ENCODE measurements at regions not wholly inside any gene's neighbourhood (a gene's known extent, or its start where the extent isn't known, plus 50 kb on each side); places are given as distances from the start of the nearest gene placed in this dataset.
"Not testable (repeated sequence)": the region's sequence is repeated elsewhere in the genome, so short reads cannot be mapped to it uniquely, and the experiment has no call there.

- Histone ChIP-seq H3K9me3 (replicated peaks; ENCODE audit: low read length) (no peaks in the 10 kb centered on the region), H3K27me3 (ENCODE audit: control insufficient read depth, insufficient read depth, low read length) (no peaks in the 10 kb centered on the region), H3K4me3 (ENCODE audit: low read length) (no peak overlapping the region), H3K4me1 (ENCODE audit: control insufficient read depth, insufficient read depth, low read length) (no peaks in the 10 kb centered on the region), H3K36me3 (ENCODE audit: insufficient read depth, low read length) (no peaks in the 10 kb centered on the region), H3K4me2 (ENCODE audit: low read length) (no peak overlapping the region), H3K9ac (ENCODE audit: low read depth, low read length) (no peak overlapping the region)
These were observed 102.0 kb downstream of the SLITRK1 start for GRCh38 chr13:83780227-83780626.

- Histone ChIP-seq H3K4me2 (ENCODE audit: low read length) (no peak overlapping the region), H3K4me3 (ENCODE audit: low read length) (no peak overlapping the region), H3K9ac (ENCODE audit: low read depth, low read length) (no peak overlapping the region), H3K36me3 (ENCODE audit: insufficient read depth, low read length) (no peaks in the 10 kb centered on the region), H3K9me3 (replicated peaks; ENCODE audit: low read length) (no peaks in the 10 kb centered on the region), H3K4me1 (ENCODE audit: control insufficient read depth, insufficient read depth, low read length) (no peaks in the 10 kb centered on the region), H3K27me3 (ENCODE audit: control insufficient read depth, insufficient read depth, low read length) (no peaks in the 10 kb centered on the region)
These were observed 108.3 kb downstream of the SLITRK1 start for GRCh38 chr13:83773961-83774360.

- Histone ChIP-seq H3K4me2 (ENCODE audit: low read length) (no peak overlapping the region), H3K36me3 (ENCODE audit: insufficient read depth, low read length) (no peaks in the 10 kb centered on the region)
These were observed 116.5 kb downstream of the SLITRK1 start for GRCh38 chr13:83765796-83766195.

GRCh38 chr13:83761631-83762030 lies 120.6 kb downstream of the SLITRK1 start:
- H3K9me3 ChIP-seq (replicated peaks; ENCODE audit: low read length): no peaks in the 10 kb centered on the region
- H3K27me3 ChIP-seq (ENCODE audit: control insufficient read depth, insufficient read depth, low read length): no peaks in the 10 kb centered on the region
- H3K4me1 ChIP-seq (ENCODE audit: control insufficient read depth, insufficient read depth, low read length): no peaks in the 10 kb centered on the region
- H3K36me3 ChIP-seq (ENCODE audit: insufficient read depth, low read length): no peaks in the 10 kb centered on the region
- no peak overlapping the region for H3K9ac ChIP-seq (ENCODE audit: low read depth, low read length)
- H3K4me2 ChIP-seq (ENCODE audit: low read length): no peak overlapping the region
- no peak overlapping the region for H3K4me3 ChIP-seq (ENCODE audit: low read length)

More at GRCh38 chr13:83765796-83766195, 116.5 kb downstream of the SLITRK1 start:
- no peaks in the 10 kb centered on the region for H3K9me3 ChIP-seq (replicated peaks; ENCODE audit: low read length)
- H3K27me3 ChIP-seq (ENCODE audit: control insufficient read depth, insufficient read depth, low read length): no peaks in the 10 kb centered on the region
- H3K4me3 ChIP-seq (ENCODE audit: low read length): no peak overlapping the region
- no peak overlapping the region for H3K9ac ChIP-seq (ENCODE audit: low read depth, low read length)
- H3K4me1 ChIP-seq (ENCODE audit: control insufficient read depth, insufficient read depth, low read length): no peaks in the 10 kb centered on the region

GRCh38 chr13:83755210-83755609 lies 127.1 kb downstream of the SLITRK1 start:
- not testable (repeated sequence) for H3K4me1 ChIP-seq (ENCODE audit: control insufficient read depth, insufficient read depth, low read length); H3K9me3 ChIP-seq (replicated peaks; ENCODE audit: low read length); H3K9ac ChIP-seq (ENCODE audit: low read depth, low read length); H3K4me2 ChIP-seq (ENCODE audit: low read length); H3K27me3 ChIP-seq (ENCODE audit: control insufficient read depth, insufficient read depth, low read length); H3K36me3 ChIP-seq (ENCODE audit: insufficient read depth, low read length); H3K4me3 ChIP-seq (ENCODE audit: low read length)

- Histone ChIP-seq H3K9me3 (replicated peaks; ENCODE audit: low read length) (no peaks in the 10 kb centered on the region), H3K4me1 (ENCODE audit: control insufficient read depth, insufficient read depth, low read length) (no peaks in the 10 kb centered on the region), H3K4me2 (ENCODE audit: low read length) (no peak overlapping the region), H3K36me3 (ENCODE audit: insufficient read depth, low read length) (no peaks in the 10 kb centered on the region), H3K27me3 (ENCODE audit: control insufficient read depth, insufficient read depth, low read length) (no peaks in the 10 kb centered on the region), H3K9ac (ENCODE audit: low read depth, low read length) (no peak overlapping the region), H3K4me3 (ENCODE audit: low read length) (no peak overlapping the region)
These were observed 128.2 kb downstream of the SLITRK1 start for GRCh38 chr13:83753912-83754624.

- Histone ChIP-seq H3K27me3 (ENCODE audit: control insufficient read depth, insufficient read depth, low read length) (no peaks in the 10 kb centered on the region), H3K9ac (ENCODE audit: low read depth, low read length) (no peak overlapping the region), H3K9me3 (replicated peaks; ENCODE audit: low read length) (no peaks in the 10 kb centered on the region), H3K36me3 (ENCODE audit: insufficient read depth, low read length) (no peaks in the 10 kb centered on the region), H3K4me3 (ENCODE audit: low read length) (no peak overlapping the region), H3K4me2 (ENCODE audit: low read length) (no peak overlapping the region), H3K4me1 (ENCODE audit: control insufficient read depth, insufficient read depth, low read length) (no peaks in the 10 kb centered on the region)
These were observed 130.1 kb downstream of the SLITRK1 start for GRCh38 chr13:83752141-83752540.

- Histone ChIP-seq H3K27me3 (ENCODE audit: control insufficient read depth, insufficient read depth, low read length) (no peaks in the 10 kb centered on the region), H3K4me2 (ENCODE audit: low read length) (no peak overlapping the region), H3K36me3 (ENCODE audit: insufficient read depth, low read length) (no peaks in the 10 kb centered on the region), H3K4me1 (ENCODE audit: control insufficient read depth, insufficient read depth, low read length) (no peaks in the 10 kb centered on the region), H3K9ac (ENCODE audit: low read depth, low read length) (no peak overlapping the region), H3K4me3 (ENCODE audit: low read length) (no peak overlapping the region), H3K9me3 (replicated peaks; ENCODE audit: low read length) (no peaks in the 10 kb centered on the region)
These were observed 141.7 kb downstream of the SLITRK1 start for GRCh38 chr13:83740622-83741021.

GRCh38 chr13:83738407-83738806 lies 143.9 kb downstream of the SLITRK1 start:
- Histone ChIP-seq H3K4me3 (ENCODE audit: low read length) (no peak overlapping the region), H3K4me2 (ENCODE audit: low read length) (no peak overlapping the region), H3K4me1 (ENCODE audit: control insufficient read depth, insufficient read depth, low read length) (no peaks in the 10 kb centered on the region), H3K27me3 (ENCODE audit: control insufficient read depth, insufficient read depth, low read length) (no peaks in the 10 kb centered on the region), H3K9me3 (replicated peaks; ENCODE audit: low read length) (no peaks in the 10 kb centered on the region), H3K9ac (ENCODE audit: low read depth, low read length) (no peak overlapping the region), H3K36me3 (ENCODE audit: insufficient read depth, low read length) (no peaks in the 10 kb centered on the region)

GRCh38 chr13:83733293-83733692 lies 149.0 kb downstream of the SLITRK1 start:
- no peaks in the 10 kb centered on the region for H3K4me1 ChIP-seq (ENCODE audit: control insufficient read depth, insufficient read depth, low read length)
- no peak overlapping the region for H3K4me3 ChIP-seq (ENCODE audit: low read length)
- H3K9me3 ChIP-seq (replicated peaks; ENCODE audit: low read length): no peaks in the 10 kb centered on the region
- no peaks in the 10 kb centered on the region for H3K36me3 ChIP-seq (ENCODE audit: insufficient read depth, low read length)
- H3K9ac ChIP-seq (ENCODE audit: low read depth, low read length): no peak overlapping the region
- H3K27me3 ChIP-seq (ENCODE audit: control insufficient read depth, insufficient read depth, low read length): no peaks in the 10 kb centered on the region
- H3K4me2 ChIP-seq (ENCODE audit: low read length): no peak overlapping the region

- no peaks in the 10 kb centered on the region for H3K36me3 ChIP-seq (ENCODE audit: insufficient read depth, low read length)
- H3K27me3 ChIP-seq (ENCODE audit: control insufficient read depth, insufficient read depth, low read length): no peaks in the 10 kb centered on the region
- H3K4me3 ChIP-seq (ENCODE audit: low read length): no peak overlapping the region
- no peaks in the 10 kb centered on the region for H3K4me1 ChIP-seq (ENCODE audit: control insufficient read depth, insufficient read depth, low read length)
- no peak overlapping the region for H3K4me2 ChIP-seq (ENCODE audit: low read length)
- no peaks in the 10 kb centered on the region for H3K9me3 ChIP-seq (replicated peaks; ENCODE audit: low read length)
- H3K9ac ChIP-seq (ENCODE audit: low read depth, low read length): no peak overlapping the region
These were observed 149.5 kb downstream of the SLITRK1 start for GRCh38 chr13:83732755-83733154.

GRCh38 chr13:83731113-83731512 lies 151.2 kb downstream of the SLITRK1 start:
- Histone ChIP-seq H3K9ac (ENCODE audit: low read depth, low read length) (no peak overlapping the region), H3K4me3 (ENCODE audit: low read length) (no peak overlapping the region), H3K4me1 (ENCODE audit: control insufficient read depth, insufficient read depth, low read length) (no peaks in the 10 kb centered on the region), H3K36me3 (ENCODE audit: insufficient read depth, low read length) (no peaks in the 10 kb centered on the region), H3K27me3 (ENCODE audit: control insufficient read depth, insufficient read depth, low read length) (no peaks in the 10 kb centered on the region), H3K9me3 (replicated peaks; ENCODE audit: low read length) (no peaks in the 10 kb centered on the region), H3K4me2 (ENCODE audit: low read length) (no peak overlapping the region)

Data from skeletal muscle satellite cell (primary cell).